ENCODE measurements at regions not wholly inside any gene's neighbourhood (a gene's known extent, or its start where the extent isn't known, plus 50 kb on each side); places are given as distances from the start of the nearest gene placed in this dataset.

GRCh38 chr5:73376618-73377170 lies 71.9 kb downstream of the FOXD1 start:
- ChIA-PET POLR2A (no interaction called here), CTCF (interaction anchor here in 1 of 2 donors (0.6 to 0.7 kb wide), 2 partner anchors 11 to 126 kb away, joined by 3 to 4 read pairs; no protein-coding TSS in a partner anchor)
- Mint-ChIP-seq H3K36me3 (no peaks in the 10 kb centered on the region), H3K27me3 (peaks cover 79 to 84% of the 10 kb centered on the region in 2 donors), H3K9me3 (no peaks in the 10 kb centered on the region), H3K4me3 (no peak overlapping the region), H3K4me1 (peaks cover 18 to 19% (median 19%) of the 10 kb centered on the region in 3 donors), H3K27ac (no peak overlapping the region)
- Histone ChIP-seq H3K27me3 (replicated peaks in 1 of 2; ENCODE audit: control insufficient read depth in 2 of 2, extremely low read depth in 1 of 2, insufficient read depth in 2 of 2, low read length in 1 of 2) (peaks cover 38 to 41% of the 10 kb centered on the region in 2 experiments), H3K27ac (ENCODE audit: low read length) (no peak overlapping the region), H3K9me3 (no peaks in the 10 kb centered on the region), H3K4me1 (ENCODE audit: control insufficient read depth in 1 of 2, extremely low read depth in 1 of 2, insufficient read depth in 2 of 2, low read length in 2 of 2) (peaks cover 0 to 20% of the 10 kb centered on the region in 2 experiments), H3K36me3 (ENCODE audit: control insufficient read depth in 2 of 2, extremely low read depth in 1 of 2, insufficient read depth in 1 of 2, low read length in 1 of 2) (no peaks in the 10 kb centered on the region), H3K4me3 (ENCODE audit: control insufficient read depth in 1 of 2, extremely low read depth in 1 of 2, low read length in 1 of 2) (no peak overlapping the region)
- no peak for ATAC-seq (replicated peaks in 1 of 4)
- no peak for DNase-seq
- WGBS (ENCODE audit: insufficient coverage): 38% methylated on average over 3 of the region's 3 CpGs

- peaks cover 0 to 13% of the 10 kb centered on the region in 2 experiments for H3K4me1 ChIP-seq (ENCODE audit: control insufficient read depth in 1 of 2, extremely low read depth in 1 of 2, insufficient read depth in 2 of 2, low read length in 2 of 2)
- no peaks in the 10 kb centered on the region for H3K36me3 ChIP-seq (ENCODE audit: control insufficient read depth in 2 of 2, extremely low read depth in 1 of 2, insufficient read depth in 1 of 2, low read length in 1 of 2)
- no peaks in the 10 kb centered on the region for H3K9me3 Mint-ChIP-seq
- CTCF ChIA-PET: interaction anchor here in 1 of 2 donors (0.5 kb wide), 1 partner anchor 57 kb away, joined by 3 read pairs; no protein-coding TSS in a partner anchor
- POLR2A ChIA-PET: interaction anchor here in 1 of 2 donors (0.5 kb wide), 1 partner anchor 163 kb away, joined by 5 read pairs; no protein-coding TSS in a partner anchor
- H3K27ac ChIP-seq (ENCODE audit: low read length): no peak overlapping the region
- no peak overlapping the region for H3K4me3 Mint-ChIP-seq
- H3K36me3 Mint-ChIP-seq: no peaks in the 10 kb centered on the region
- 79% methylated on average over 2 of the region's 2 CpGs for WGBS (ENCODE audit: insufficient coverage)
- H3K4me3 ChIP-seq (ENCODE audit: control insufficient read depth in 1 of 2, extremely low read depth in 1 of 2, low read length in 1 of 2): no peak overlapping the region
- H3K27me3 ChIP-seq (replicated peaks in 1 of 2; ENCODE audit: control insufficient read depth in 2 of 2, extremely low read depth in 1 of 2, insufficient read depth in 2 of 2, low read length in 1 of 2): peaks cover 35 to 37% of the 10 kb centered on the region in 2 experiments
- H3K9me3 ChIP-seq: no peaks in the 10 kb centered on the region
- H3K27me3 Mint-ChIP-seq: peaks cover 80 to 84% of the 10 kb centered on the region in 2 donors
- peaks cover 13% of the 10 kb centered on the region in 3 donors for H3K4me1 Mint-ChIP-seq
- H3K27ac Mint-ChIP-seq: no peak overlapping the region
- no peak for ATAC-seq (replicated peaks in 1 of 4)
- no peak for DNase-seq
These were observed 72.6 kb downstream of the FOXD1 start for GRCh38 chr5:73375949-73376348.

- peaks cover 0 to 5% of the 10 kb centered on the region in 2 experiments for H3K4me1 ChIP-seq (ENCODE audit: control insufficient read depth in 1 of 2, extremely low read depth in 1 of 2, insufficient read depth in 2 of 2, low read length in 2 of 2)
- Mint-ChIP-seq H3K4me1 (peaks cover 5% of the 10 kb centered on the region in 3 donors), H3K4me3 (no peak overlapping the region), H3K9me3 (no peaks in the 10 kb centered on the region), H3K36me3 (no peaks in the 10 kb centered on the region), H3K27ac (no peak overlapping the region), H3K27me3 (peaks cover 72 to 76% of the 10 kb centered on the region in 2 donors)
- ATAC-seq (replicated peaks in 1 of 4): no peak
- CTCF ChIA-PET: no interaction called here
- no peaks in the 10 kb centered on the region for H3K36me3 ChIP-seq (ENCODE audit: control insufficient read depth in 2 of 2, extremely low read depth in 1 of 2, insufficient read depth in 1 of 2, low read length in 1 of 2)
- POLR2A ChIA-PET: interaction anchor here in 1 of 2 donors (0.5 kb wide), 1 partner anchor 164 kb away, joined by 5 read pairs; no protein-coding TSS in a partner anchor
- no peak overlapping the region for H3K27ac ChIP-seq (ENCODE audit: low read length)
- no CpG with 5 or more reads among the region's 2 CpGs for WGBS (ENCODE audit: insufficient coverage)
- peaks cover 29 to 34% of the 10 kb centered on the region in 2 experiments for H3K27me3 ChIP-seq (replicated peaks in 1 of 2; ENCODE audit: control insufficient read depth in 2 of 2, extremely low read depth in 1 of 2, insufficient read depth in 2 of 2, low read length in 1 of 2)
- no peak overlapping the region for H3K4me3 ChIP-seq (ENCODE audit: control insufficient read depth in 1 of 2, extremely low read depth in 1 of 2, low read length in 1 of 2)
- DNase-seq: no peak
- H3K9me3 ChIP-seq: no peaks in the 10 kb centered on the region
These were observed 73.4 kb downstream of the FOXD1 start for GRCh38 chr5:73375191-73375545.

GRCh38 chr5:73374520-73375190 lies 73.9 kb downstream of the FOXD1 start:
- Mint-ChIP-seq H3K27ac (no peak overlapping the region), H3K27me3 (peaks cover 71 to 74% of the 10 kb centered on the region in 2 donors), H3K4me1 (peaks cover 0 to under 1% (median under 1%) of the 10 kb centered on the region in 3 donors), H3K4me3 (no peak overlapping the region), H3K36me3 (no peaks in the 10 kb centered on the region), H3K9me3 (no peaks in the 10 kb centered on the region)
- ATAC-seq (replicated peaks in 1 of 4) (no peak), DNase-seq (no peak)
- ChIA-PET CTCF (no interaction called here), POLR2A (no interaction called here)
- H3K4me1 ChIP-seq (ENCODE audit: control insufficient read depth in 1 of 2, extremely low read depth in 1 of 2, insufficient read depth in 2 of 2, low read length in 2 of 2): no peaks in the 10 kb centered on the region
- H3K4me3 ChIP-seq (ENCODE audit: control insufficient read depth in 1 of 2, extremely low read depth in 1 of 2, low read length in 1 of 2): no peak overlapping the region
- H3K36me3 ChIP-seq (ENCODE audit: control insufficient read depth in 2 of 2, extremely low read depth in 1 of 2, insufficient read depth in 1 of 2, low read length in 1 of 2): no peaks in the 10 kb centered on the region
- peaks cover 24 to 29% of the 10 kb centered on the region in 2 experiments for H3K27me3 ChIP-seq (replicated peaks in 1 of 2; ENCODE audit: control insufficient read depth in 2 of 2, extremely low read depth in 1 of 2, insufficient read depth in 2 of 2, low read length in 1 of 2)
- 64% methylated on average over 4 of the region's 7 CpGs for WGBS (ENCODE audit: insufficient coverage)
- H3K27ac ChIP-seq (ENCODE audit: low read length): no peak overlapping the region
- no peaks in the 10 kb centered on the region for H3K9me3 ChIP-seq

- H3K27me3 ChIP-seq (replicated peaks in 1 of 2; ENCODE audit: control insufficient read depth in 2 of 2, extremely low read depth in 1 of 2, insufficient read depth in 2 of 2, low read length in 1 of 2): peaks cover 20 to 25% of the 10 kb centered on the region in 2 experiments
- no peak overlapping the region for H3K4me3 ChIP-seq (ENCODE audit: control insufficient read depth in 1 of 2, extremely low read depth in 1 of 2, low read length in 1 of 2)
- ChIA-PET CTCF (no interaction called here), POLR2A (no interaction called here)
- peaks cover 71 to 73% of the 10 kb centered on the region in 2 donors for H3K27me3 Mint-ChIP-seq
- no CpG with 5 or more reads among the region's 3 CpGs for WGBS (ENCODE audit: insufficient coverage)
- H3K36me3 ChIP-seq (ENCODE audit: control insufficient read depth in 2 of 2, extremely low read depth in 1 of 2, insufficient read depth in 1 of 2, low read length in 1 of 2): no peaks in the 10 kb centered on the region
- no peaks in the 10 kb centered on the region for H3K4me1 ChIP-seq (ENCODE audit: control insufficient read depth in 1 of 2, extremely low read depth in 1 of 2, insufficient read depth in 2 of 2, low read length in 2 of 2)
- no peaks in the 10 kb centered on the region for H3K9me3 Mint-ChIP-seq
- no peaks in the 10 kb centered on the region for H3K9me3 ChIP-seq
- no peaks in the 10 kb centered on the region for H3K36me3 Mint-ChIP-seq
- H3K4me1 Mint-ChIP-seq: no peaks in the 10 kb centered on the region
- H3K4me3 Mint-ChIP-seq: no peak overlapping the region
- H3K27ac ChIP-seq (ENCODE audit: low read length): no peak overlapping the region
- ATAC-seq (replicated peaks in 1 of 4) (no peak), DNase-seq (no peak)
- H3K27ac Mint-ChIP-seq: no peak overlapping the region
These were observed 74.6 kb downstream of the FOXD1 start for GRCh38 chr5:73373814-73374510.

- Histone ChIP-seq H3K4me1 (ENCODE audit: control insufficient read depth in 1 of 2, extremely low read depth in 1 of 2, insufficient read depth in 2 of 2, low read length in 2 of 2) (no peaks in the 10 kb centered on the region), H3K4me3 (ENCODE audit: control insufficient read depth in 1 of 2, extremely low read depth in 1 of 2, low read length in 1 of 2) (no peak overlapping the region), H3K27me3 (replicated peaks in 1 of 2; ENCODE audit: control insufficient read depth in 2 of 2, extremely low read depth in 1 of 2, insufficient read depth in 2 of 2, low read length in 1 of 2) (peaks cover 12 to 18% of the 10 kb centered on the region in 2 experiments), H3K27ac (ENCODE audit: low read length) (no peak overlapping the region), H3K36me3 (ENCODE audit: control insufficient read depth in 2 of 2, extremely low read depth in 1 of 2, insufficient read depth in 1 of 2, low read length in 1 of 2) (no peaks in the 10 kb centered on the region), H3K9me3 (no peaks in the 10 kb centered on the region)
- ChIA-PET CTCF (no interaction called here), POLR2A (no interaction called here)
- no peak overlapping the region for H3K4me3 Mint-ChIP-seq
- H3K27ac Mint-ChIP-seq: no peak overlapping the region
- no peaks in the 10 kb centered on the region for H3K9me3 Mint-ChIP-seq
- peaks cover 49 to 55% of the 10 kb centered on the region in 2 donors for H3K27me3 Mint-ChIP-seq
- WGBS (ENCODE audit: insufficient coverage): 67% methylated on average over 4 of the region's 12 CpGs
- no peaks in the 10 kb centered on the region for H3K36me3 Mint-ChIP-seq
- DNase-seq (no peak), ATAC-seq (replicated peaks in 1 of 4) (no peak)
- no peaks in the 10 kb centered on the region for H3K4me1 Mint-ChIP-seq
These were observed 77.7 kb downstream of the FOXD1 start for GRCh38 chr5:73370640-73371583.
